ENCODE measurements at regions not wholly inside any gene's neighbourhood (a gene's known extent, or its start where the extent isn't known, plus 50 kb on each side); places are given as distances from the start of the nearest gene placed in this dataset.

DNA sequence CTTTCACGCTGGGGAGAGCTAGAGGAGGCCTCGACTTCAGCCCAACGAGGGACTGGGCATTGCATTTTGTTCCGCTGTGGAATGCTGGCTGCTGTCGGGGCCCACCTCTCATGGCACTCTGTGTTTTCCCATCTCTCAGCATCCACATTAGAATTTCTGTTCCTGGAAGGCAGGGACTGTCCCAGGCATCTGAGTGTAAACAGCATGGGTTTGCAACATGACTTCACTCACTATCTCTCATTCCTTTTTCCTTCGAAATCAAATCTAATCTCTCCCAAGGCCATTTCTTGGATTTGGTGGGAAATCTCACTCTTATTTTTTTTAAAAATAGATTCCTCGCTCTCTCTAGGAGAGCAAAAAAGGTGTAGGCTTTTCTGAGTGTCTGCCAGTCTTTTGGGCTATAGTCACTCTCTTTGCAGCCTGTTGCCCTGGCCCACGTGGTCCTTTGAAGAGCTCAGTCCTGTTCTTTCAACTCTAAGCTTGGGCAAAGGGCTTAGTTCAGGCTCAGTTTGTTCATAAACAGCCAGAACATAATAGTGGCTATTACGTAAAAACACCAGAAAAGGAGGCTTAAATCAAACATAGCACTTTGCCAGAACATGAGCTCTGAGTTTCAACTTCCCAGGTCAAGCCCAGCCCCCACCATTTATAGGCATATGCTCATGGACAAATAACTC lies 284.6 kb upstream of the ZFP64 start:
- no peak for DNase-seq

- no peak for DNase-seq
These were observed 281.6 kb upstream of the ZFP64 start for GRCh38 chr20:52473186-52473585.

DNA sequence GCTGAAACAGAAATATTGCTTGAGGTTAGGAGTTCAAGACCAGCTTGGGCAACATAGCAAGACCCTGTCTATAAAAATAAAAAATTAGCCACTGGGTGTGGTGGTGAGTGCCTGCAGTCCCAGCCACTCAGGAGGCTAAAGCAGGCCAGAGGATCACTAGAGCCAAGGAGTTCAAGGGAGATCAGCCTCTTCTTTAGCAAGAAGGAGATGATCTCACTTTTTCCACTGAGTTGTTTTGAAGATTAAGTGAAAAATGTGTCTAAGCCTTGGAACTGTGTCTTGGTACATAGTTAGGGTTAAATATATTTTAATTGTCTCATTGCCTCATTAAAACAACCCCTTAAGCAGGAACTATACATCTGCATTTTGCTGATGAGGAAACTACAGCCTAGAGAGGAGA lies 279.0 kb upstream of the ZFP64 start:
- no peak for DNase-seq

DNA sequence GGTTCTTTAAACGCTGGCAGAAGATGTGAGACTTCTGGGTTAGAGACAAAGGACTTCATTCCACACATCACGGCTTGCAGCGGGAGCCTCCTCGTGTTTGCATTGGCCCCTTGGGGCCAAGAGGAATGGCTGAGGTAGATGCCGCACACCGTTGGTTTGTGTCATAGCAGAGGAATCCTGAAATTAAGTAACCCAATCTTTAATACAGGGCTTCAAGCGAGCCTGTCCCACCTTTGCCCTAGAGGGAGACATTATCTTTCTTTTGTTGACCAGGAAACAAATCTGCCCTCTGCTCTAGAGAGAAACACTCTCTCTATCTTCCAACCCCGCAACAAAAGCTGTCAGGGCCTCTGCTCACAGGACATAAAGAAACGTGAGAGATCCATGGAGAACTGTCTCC lies 277.5 kb upstream of the ZFP64 start:
- DNase-seq = no peak

- no peak for DNase-seq
These were observed 274.4 kb upstream of the ZFP64 start for GRCh38 chr20:52465991-52466390.

GRCh38 chr20:52461582-52461981 lies 270.0 kb upstream of the ZFP64 start:
- no peak for DNase-seq

- no peak for DNase-seq
These were observed 267.6 kb upstream of the ZFP64 start for GRCh38 chr20:52459150-52459549.

- DNase-seq = no peak
These were observed 266.2 kb upstream of the ZFP64 start for GRCh38 chr20:52457826-52458225.

- DNase-seq = no peak
These were observed 263.1 kb upstream of the ZFP64 start for GRCh38 chr20:52454660-52455059.

- DNase-seq = no peak
These were observed 257.1 kb upstream of the ZFP64 start for GRCh38 chr20:52448513-52449232.

DNA sequence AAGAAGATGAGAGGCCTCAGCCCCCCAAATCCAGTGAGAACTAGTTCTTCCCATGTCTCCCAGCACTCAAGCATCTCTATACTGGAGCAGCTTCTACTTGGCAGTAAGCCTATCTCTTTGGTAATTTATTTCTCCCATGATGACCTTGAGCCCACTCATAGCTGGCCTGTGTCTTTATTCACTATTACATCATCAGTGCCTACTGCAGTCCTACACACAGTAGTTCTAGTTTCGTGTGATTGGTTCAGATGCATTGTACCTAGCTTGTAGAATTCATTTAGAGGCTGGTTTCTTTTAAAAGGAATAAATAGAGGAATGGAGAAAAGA lies 255.6 kb upstream of the ZFP64 start:
- no peak for DNase-seq

DNA sequence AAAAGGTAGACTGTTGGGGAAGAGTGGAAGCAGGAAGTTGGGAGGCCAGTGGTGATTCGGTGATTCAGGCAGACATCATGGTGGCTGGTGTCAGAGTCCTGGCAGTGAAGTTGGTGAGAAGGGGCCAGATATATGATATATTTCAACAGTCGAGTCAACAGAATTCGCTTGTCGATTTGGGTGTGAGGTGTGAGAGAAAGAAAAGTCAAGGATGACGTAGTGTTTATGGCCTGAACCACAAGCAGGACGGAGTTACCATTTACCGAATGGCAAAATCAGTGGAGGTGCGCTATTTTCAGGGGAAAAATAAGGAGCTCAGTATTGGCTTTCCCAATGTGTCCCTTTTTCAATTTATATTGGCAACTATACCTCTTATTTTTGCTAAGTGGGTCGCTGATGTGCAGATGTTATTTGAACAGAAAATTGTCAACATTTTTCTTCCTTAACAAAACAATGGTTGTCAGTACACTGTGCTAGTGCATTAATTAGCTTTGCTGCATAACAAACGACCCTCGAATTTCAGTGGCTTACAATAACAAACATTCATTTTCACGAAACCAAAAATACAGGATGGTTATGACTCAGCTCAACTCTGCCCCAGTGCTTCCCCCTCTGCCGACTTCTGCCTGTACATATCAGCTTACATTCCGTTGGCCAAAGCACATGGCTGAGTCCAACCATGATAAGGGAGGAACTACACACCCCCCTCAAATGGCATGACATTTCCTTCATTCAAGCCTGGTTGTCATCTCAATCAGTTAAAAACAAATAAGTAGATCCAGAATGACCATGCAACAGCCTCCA lies 255.0 kb upstream of the ZFP64 start:
- DNase-seq = no peak

- no peak for DNase-seq
These were observed 252.9 kb upstream of the ZFP64 start for GRCh38 chr20:52444455-52444854.

- DNase-seq = no peak
These were observed 252.3 kb upstream of the ZFP64 start for GRCh38 chr20:52443874-52444273.

GRCh38 chr20:52441710-52442109 lies 250.1 kb upstream of the ZFP64 start:
- no peak for DNase-seq

DNA sequence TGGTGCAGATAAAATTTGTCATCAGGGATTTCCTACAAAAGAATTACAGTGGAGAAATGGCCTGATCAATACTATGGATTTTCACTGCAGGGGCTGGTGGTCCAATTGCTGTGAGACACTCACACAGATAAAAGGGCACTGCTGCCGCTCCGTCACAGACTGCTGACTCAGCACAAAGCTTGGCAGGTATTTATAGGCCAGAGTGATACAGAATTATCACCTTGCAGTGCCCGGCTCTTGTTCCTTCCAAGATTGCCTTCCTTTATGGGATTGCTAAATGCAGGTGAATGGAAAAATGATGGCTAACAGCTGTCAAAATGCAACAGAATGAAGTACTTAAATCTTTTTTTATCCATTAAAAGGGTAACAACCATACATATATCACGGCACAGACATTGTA lies 247.8 kb upstream of the ZFP64 start:
- no peak for DNase-seq

- DNase-seq = no peak
These were observed 246.9 kb upstream of the ZFP64 start for GRCh38 chr20:52438326-52438963.

DNA sequence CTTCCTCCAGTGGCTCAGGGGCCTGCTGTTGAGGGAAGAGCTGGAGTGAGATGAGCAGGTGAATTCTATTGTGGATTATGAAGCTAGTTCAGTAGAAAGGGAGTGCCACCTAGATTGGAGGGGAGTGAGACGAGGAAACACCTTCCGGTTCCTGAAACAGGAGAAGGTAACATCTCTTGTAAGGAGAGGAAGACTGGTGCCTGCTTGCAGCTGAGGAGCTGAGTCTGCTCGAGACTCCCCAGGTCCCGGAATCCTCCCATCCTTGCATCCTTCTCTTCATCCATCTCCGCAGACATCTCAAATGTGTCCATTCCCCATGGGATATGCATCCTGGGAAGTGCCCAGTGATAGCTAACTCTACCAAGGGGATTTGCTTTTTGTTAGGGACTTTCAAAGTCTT lies 242.9 kb upstream of the ZFP64 start:
- no peak for DNase-seq

GRCh38 chr20:52434041-52434425 lies 242.5 kb upstream of the ZFP64 start:
- no peak for DNase-seq

- DNase-seq = no peak
These were observed 241.9 kb upstream of the ZFP64 start for GRCh38 chr20:52433326-52434040.

DNA sequence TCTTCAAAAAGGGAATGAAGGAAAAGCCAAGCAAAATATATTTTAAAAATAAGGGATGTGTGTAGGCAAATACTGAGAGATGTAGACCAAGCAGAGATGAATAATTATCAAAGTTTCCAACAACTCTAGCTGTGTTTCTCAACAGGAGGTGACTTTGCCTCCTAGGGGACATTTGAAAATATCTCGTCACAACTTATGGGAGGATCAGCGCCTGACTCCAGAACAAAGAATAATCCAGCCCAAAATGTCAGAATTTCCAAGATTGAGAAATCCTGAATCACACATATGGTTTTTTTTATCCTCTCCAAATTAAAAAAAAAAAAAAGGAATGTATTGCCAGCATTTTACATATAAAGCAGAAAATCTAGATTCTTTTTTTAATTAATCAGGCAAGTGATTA lies 241.2 kb upstream of the ZFP64 start:
- DNase-seq = no peak

DNA sequence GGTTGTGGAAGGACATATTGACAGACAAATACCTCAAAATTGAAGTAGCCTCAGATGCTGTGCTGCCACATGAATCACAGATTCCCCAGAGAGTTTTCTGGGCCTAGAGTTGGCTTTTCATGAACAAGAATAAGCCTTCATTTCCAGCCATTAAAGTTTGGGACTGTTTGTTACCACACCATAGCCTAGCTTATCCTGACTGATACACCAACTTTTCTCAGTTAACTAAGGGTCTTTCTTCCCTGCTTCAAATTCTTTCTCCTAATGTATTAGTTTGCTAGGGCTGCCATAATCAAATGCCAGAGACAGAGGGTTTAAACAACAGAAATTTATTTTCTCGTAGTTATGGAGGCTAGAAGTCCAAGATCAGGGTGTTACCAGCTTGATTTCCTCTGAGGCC lies 237.4 kb upstream of the ZFP64 start:
- DNase-seq = no peak

GRCh38 chr20:52427960-52428359 lies 236.4 kb upstream of the ZFP64 start:
- no peak for DNase-seq
